ENCODE measurements at regions not wholly inside any gene's neighbourhood (a gene's known extent, or its start where the extent isn't known, plus 50 kb on each side); places are given as distances from the start of the nearest gene placed in this dataset.

GRCh38 chr12:53849113-53849512, 89.5 kb upstream of the HOXC13 start:
- H3K9me3 ChIP-seq (ENCODE audit: low read depth) = no peaks in the 10 kb centered on the region
- no peak for DNase-seq (ENCODE audit: low spot score)
- no peaks in the 10 kb centered on the region for H3K4me1 ChIP-seq (ENCODE audit: insufficient read depth)
- 85% methylated on average over 8 of the region's 8 CpGs for WGBS (ENCODE audit: low lambda C conversion rate, missing lambda C conversion rate)
- no peaks in the 10 kb centered on the region for H3K79me2 ChIP-seq
- H3K27ac ChIP-seq = no peak overlapping the region
- H3K4me3 ChIP-seq = no peak overlapping the region
- TF ChIP-seq CTCF (IDR thresholded peaks at IDR 0.05; ENCODE audit: poor library complexity) = no peak
- TF ChIP-seq EZH2phosphoT487 (IDR thresholded peaks at IDR 0.05; ENCODE audit: low read depth, severe bottlenecking, unreplicated experiment) = no peak
- H3K9me2 ChIP-seq (replicated peaks; ENCODE audit: insufficient read depth) = no peaks in the 10 kb centered on the region
- no peak overlapping the region for H2AFZ ChIP-seq
- H3K36me3 ChIP-seq (replicated peaks; ENCODE audit: insufficient read depth, low read depth) = no peaks in the 10 kb centered on the region
- H4K20me1 ChIP-seq (ENCODE audit: insufficient read depth, poor library complexity, severe bottlenecking) = no peaks in the 10 kb centered on the region
- no peak overlapping the region for H3K4me2 ChIP-seq
- peaks cover 23% of the 10 kb centered on the region for H3K27me3 ChIP-seq

GRCh38 chr12:53849656-53850055, 89.0 kb upstream of the HOXC13 start:
- Histone ChIP-seq H3K79me2 (no peaks in the 10 kb centered on the region), H2AFZ (no peak overlapping the region), H3K4me2 (no peak overlapping the region), H3K27me3 (peaks cover 23% of the 10 kb centered on the region), H3K4me3 (no peak overlapping the region), H3K4me1 (ENCODE audit: insufficient read depth) (no peaks in the 10 kb centered on the region), H3K9me2 (replicated peaks; ENCODE audit: insufficient read depth) (no peaks in the 10 kb centered on the region), H4K20me1 (ENCODE audit: insufficient read depth, poor library complexity, severe bottlenecking) (no peaks in the 10 kb centered on the region), H3K36me3 (replicated peaks; ENCODE audit: insufficient read depth, low read depth) (no peaks in the 10 kb centered on the region), H3K27ac (no peak overlapping the region), H3K9me3 (ENCODE audit: low read depth) (no peaks in the 10 kb centered on the region)
- TF ChIP-seq CTCF (IDR thresholded peaks at IDR 0.05; ENCODE audit: poor library complexity) = no peak
- no peak for DNase-seq (ENCODE audit: low spot score)

- no peaks in the 10 kb centered on the region for H4K20me1 ChIP-seq (ENCODE audit: insufficient read depth, poor library complexity, severe bottlenecking)
- no peak overlapping the region for H3K4me3 ChIP-seq
- no peak overlapping the region for H3K4me2 ChIP-seq
- no peak for DNase-seq (ENCODE audit: low spot score)
- H3K79me2 ChIP-seq = no peaks in the 10 kb centered on the region
- no peak overlapping the region for H3K27ac ChIP-seq
- H2AFZ ChIP-seq = no peak overlapping the region
- 81% methylated on average over 6 of the region's 6 CpGs for WGBS (ENCODE audit: low lambda C conversion rate, missing lambda C conversion rate)
- no peaks in the 10 kb centered on the region for H3K36me3 ChIP-seq (replicated peaks; ENCODE audit: insufficient read depth, low read depth)
- no peaks in the 10 kb centered on the region for H3K9me2 ChIP-seq (replicated peaks; ENCODE audit: insufficient read depth)
- H3K4me1 ChIP-seq (ENCODE audit: insufficient read depth) = no peaks in the 10 kb centered on the region
- peaks cover 11% of the 10 kb centered on the region for H3K27me3 ChIP-seq
- TF ChIP-seq EZH2 (IDR thresholded peaks at IDR 0.05; ENCODE audit: borderline replicate concordance) = no peak
- TF ChIP-seq CTCF (IDR thresholded peaks at IDR 0.05; ENCODE audit: poor library complexity) = no peak
- TF ChIP-seq EZH2phosphoT487 (IDR thresholded peaks at IDR 0.05; ENCODE audit: low read depth, severe bottlenecking, unreplicated experiment) = no peak
- no peaks in the 10 kb centered on the region for H3K9me3 ChIP-seq (ENCODE audit: low read depth)
Observed at GRCh38 chr12:53852061-53852460, 86.6 kb upstream of the HOXC13 start.

GRCh38 chr12:53852992-53853391, 85.6 kb upstream of the HOXC13 start:
- Histone ChIP-seq H3K4me1 (ENCODE audit: insufficient read depth) (no peaks in the 10 kb centered on the region), H3K27ac (no peak overlapping the region), H3K4me2 (no peak overlapping the region), H3K4me3 (no peak overlapping the region), H4K20me1 (ENCODE audit: insufficient read depth, poor library complexity, severe bottlenecking) (no peaks in the 10 kb centered on the region), H3K36me3 (replicated peaks; ENCODE audit: insufficient read depth, low read depth) (no peaks in the 10 kb centered on the region), H2AFZ (no peak overlapping the region), H3K79me2 (no peaks in the 10 kb centered on the region), H3K27me3 (peaks cover 8% of the 10 kb centered on the region), H3K9me2 (replicated peaks; ENCODE audit: insufficient read depth) (no peaks in the 10 kb centered on the region), H3K9me3 (ENCODE audit: low read depth) (no peaks in the 10 kb centered on the region)
- no peak for TF ChIP-seq CTCF (IDR thresholded peaks at IDR 0.05; ENCODE audit: poor library complexity)
- TF ChIP-seq EZH2phosphoT487 (IDR thresholded peaks at IDR 0.05; ENCODE audit: low read depth, severe bottlenecking, unreplicated experiment) = no peak
- TF ChIP-seq EZH2 (IDR thresholded peaks at IDR 0.05; ENCODE audit: borderline replicate concordance) = no peak
- DNase-seq (ENCODE audit: low spot score) = no peak
